Tibial nerve (tissue), 4 donors: ENCODE measurements at regions not wholly inside any gene's neighbourhood (a gene's known extent, or its start where the extent isn't known, plus 50 kb on each side); places are given as distances from the start of the nearest gene placed in this dataset.
"Not testable (repeated sequence)": the region's sequence is repeated elsewhere in the genome, so short reads cannot be mapped to it uniquely, and the experiment has no call there.

Source experiments
- DNase-seq, 2 donors: peaks; one replicate each; pipeline ENCODE4 v3.0.0-alpha.2; 2019; ENCODE audit warnings: low spot score in 2 of 2
- H3K27ac ChIP-seq, 4 donors: fragments of 200-600 bp; sonication (generic) in 3 of 4; one replicate each; pipeline ENCODE4 v1.5.1; 2017 to 2019; ENCODE audit warnings: mild to moderate bottlenecking in 1 of 4
- H3K27me3 ChIP-seq, 2 donors: fragments of 200-600 bp; sonication (generic) in 1 of 2; one replicate each; pipeline versions ENCODE4 v1.5.1 to v1.6.0; 2017 to 2019
- H3K36me3 ChIP-seq, 3 donors: fragments of 200-600 bp; sonication (generic); one replicate each; pipeline ENCODE4 v1.5.1; 2018 to 2019
- H3K4me1 ChIP-seq, 4 donors: fragments of 200-600 bp; sonication (generic) in 3 of 4; one replicate each; pipeline ENCODE4 v1.5.1; 2017 to 2019
- H3K4me3 ChIP-seq, 4 donors: fragments of 200-600 bp; sonication (generic) in 3 of 4; one replicate each; pipeline ENCODE4 v1.5.1; 2017 to 2019; ENCODE audit warnings: mild to moderate bottlenecking in 1 of 4, moderate library complexity in 1 of 4
- H3K9me3 ChIP-seq, 4 donors: fragments of 200-600 bp; sonication (generic) in 3 of 4; one replicate each; pipeline ENCODE4 v1.5.1; 2017 to 2019
- EP300 ChIP-seq, 2 donors: sonication (generic); formaldehyde crosslinking; IDR thresholded peaks; one replicate each; pipeline ENCODE4 v1.6.1; 2017; ENCODE audit warnings: antibody characterized with exemption in 2 of 2, mild to moderate bottlenecking in 1 of 2
- POLR2A ChIP-seq, 2 donors: fragments of 450-650 bp; IDR thresholded peaks; one replicate each; pipeline ENCODE4 v1.6.1; 2017; ENCODE audit warnings: antibody characterized with exemption in 2 of 2, mild to moderate bottlenecking in 2 of 2, moderate library complexity in 2 of 2
- WGBS, 2 donors: methylation state at CpG; one replicate each; pipeline ENCODE4 v1.1.5; 2018; 5-methylcytosine and 5-hydroxymethylcytosine counted together
- TF ChIP-seq, protein P1 (sequence below), 5 experiments: fragments of 200-600 bp in 3 of 5; fragments of 450-650 bp in 2 of 5; sonication (generic) in 3 of 5; IDR thresholded peaks; one replicate each; pipeline ENCODE4 v1.5.1; 2016 to 2019; ENCODE audit warnings: antibody characterized with exemption in 5 of 5, mild to moderate bottlenecking in 3 of 5, moderate library complexity in 2 of 5

DNA sequence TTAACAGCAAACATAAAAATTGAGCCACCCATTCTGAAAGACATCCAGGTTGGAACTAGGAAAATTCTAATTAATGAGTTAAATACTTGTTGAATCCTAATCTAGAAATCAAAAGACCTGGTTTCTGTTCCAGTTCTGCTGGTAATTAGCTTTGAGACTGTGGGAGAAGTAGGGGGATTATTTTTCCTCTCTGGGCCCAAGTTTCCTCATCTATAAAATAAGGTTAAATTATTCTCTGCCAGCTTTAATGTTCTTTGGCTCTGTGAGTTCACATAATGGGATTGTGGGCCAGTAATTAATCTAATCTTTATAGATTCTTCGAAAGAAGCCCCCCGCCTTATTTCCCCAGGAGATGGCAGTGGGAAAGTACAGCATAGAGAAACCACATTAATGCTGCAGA is 104.6 kb downstream of the ENC1 start:
- no peaks in the 10 kb centered on the region for H3K27me3 ChIP-seq
- no peak overlapping the region for H3K27ac ChIP-seq
- H3K4me1 ChIP-seq = peaks cover 0 to 20% (median 3%) of the 10 kb centered on the region in 4 donors
- peaks cover 0 to 15% (median 0%) of the 10 kb centered on the region in 4 donors for H3K9me3 ChIP-seq
- no peak for DNase-seq
- no peaks in the 10 kb centered on the region for H3K36me3 ChIP-seq
- no peak overlapping the region for H3K4me3 ChIP-seq
- TF ChIP-seq POLR2A (IDR thresholded peaks at IDR 0.05) (no peak), EP300 (IDR thresholded peaks at IDR 0.05) (no peak)
- 72 to 78% methylated on average over 2 of the region's 2 CpGs for WGBS, 2 donors

DNA sequence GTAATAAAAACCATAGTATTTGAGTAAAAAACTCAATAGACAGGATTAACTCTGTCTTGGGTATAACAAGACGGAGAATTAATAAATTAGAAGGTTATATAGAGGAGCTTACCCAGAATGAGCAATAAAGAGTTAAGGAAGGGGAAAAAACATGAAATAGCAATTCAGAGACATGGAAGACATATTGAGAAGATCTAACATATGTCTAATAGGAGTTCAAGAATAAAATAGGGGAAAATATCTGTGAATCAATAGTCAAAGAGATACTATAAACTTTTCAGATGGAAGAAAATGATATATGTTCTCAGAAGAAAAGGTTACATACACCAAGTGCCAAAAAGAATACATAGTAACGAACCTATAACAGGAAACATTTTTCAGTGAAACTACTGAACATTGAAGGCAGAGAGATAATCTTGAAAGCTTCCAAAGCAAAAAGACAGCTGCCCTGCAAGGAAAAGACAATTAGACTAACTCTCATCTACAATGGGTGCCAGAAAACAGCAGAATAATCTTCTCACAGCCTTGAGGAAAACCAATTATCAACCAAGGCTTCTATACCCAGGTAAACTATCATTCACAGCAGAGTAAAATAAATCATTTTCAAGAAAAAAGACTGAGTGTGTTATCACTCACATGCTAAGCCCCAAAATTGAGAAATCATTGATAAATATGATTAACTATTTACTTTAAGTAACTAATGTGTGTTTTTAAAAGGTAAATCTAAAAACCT is 106.0 kb downstream of the ENC1 start:
- Histone ChIP-seq H3K27ac (no peak overlapping the region), H3K4me3 (no peak overlapping the region), H3K27me3 (no peaks in the 10 kb centered on the region), H3K36me3 (no peaks in the 10 kb centered on the region), H3K9me3 (peaks cover 0 to 15% (median 0%) of the 10 kb centered on the region in 4 donors), H3K4me1 (peaks cover 0 to 14% (median 3%) of the 10 kb centered on the region in 4 donors)
- no peak for TF ChIP-seq POLR2A (IDR thresholded peaks at IDR 0.05)
- no peak for DNase-seq
- WGBS, 2 donors = 94 to 97% methylated on average over 2 of the region's 2 CpGs

DNA sequence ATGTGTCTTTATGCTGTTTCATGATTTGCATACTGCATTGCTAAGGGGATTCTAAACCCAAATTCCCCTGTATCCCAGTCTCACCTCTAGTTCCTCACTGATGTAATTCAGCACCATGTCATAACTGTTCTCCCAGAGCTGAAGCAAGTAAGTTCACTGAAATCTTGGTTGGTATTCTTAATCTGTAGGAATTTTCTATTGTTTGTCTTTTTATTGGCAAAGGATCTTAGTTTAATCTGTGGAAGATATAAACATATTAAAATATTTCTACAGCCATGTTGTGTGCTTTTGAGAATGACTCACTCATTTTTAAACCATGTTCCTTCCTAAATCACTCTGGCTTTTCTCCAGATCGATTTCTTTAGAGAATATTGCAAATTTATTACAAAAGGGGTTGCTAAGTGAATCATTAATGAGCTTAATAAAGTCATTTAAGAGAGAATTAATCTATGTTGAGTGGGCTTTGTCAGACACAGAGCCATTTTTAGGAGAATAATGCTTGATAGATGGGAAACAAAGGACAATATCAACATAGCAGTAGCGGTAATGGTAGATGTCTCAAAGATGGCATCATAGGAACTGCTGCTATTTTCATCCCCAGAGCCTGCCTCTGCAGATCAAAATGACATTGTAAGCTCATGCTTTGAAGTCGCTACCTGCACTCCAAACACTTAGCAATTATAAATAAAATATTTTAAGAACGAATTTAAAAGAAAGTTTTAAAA is 110.0 kb downstream of the ENC1 start:
- no peak overlapping the region for H3K4me3 ChIP-seq
- peaks cover 0 to 15% (median 0%) of the 10 kb centered on the region in 4 donors for H3K9me3 ChIP-seq
- H3K36me3 ChIP-seq = no peaks in the 10 kb centered on the region
- DNase-seq = no peak
- H3K4me1 ChIP-seq = no peaks in the 10 kb centered on the region
- no peaks in the 10 kb centered on the region for H3K27me3 ChIP-seq
- TF ChIP-seq, protein P1, sequence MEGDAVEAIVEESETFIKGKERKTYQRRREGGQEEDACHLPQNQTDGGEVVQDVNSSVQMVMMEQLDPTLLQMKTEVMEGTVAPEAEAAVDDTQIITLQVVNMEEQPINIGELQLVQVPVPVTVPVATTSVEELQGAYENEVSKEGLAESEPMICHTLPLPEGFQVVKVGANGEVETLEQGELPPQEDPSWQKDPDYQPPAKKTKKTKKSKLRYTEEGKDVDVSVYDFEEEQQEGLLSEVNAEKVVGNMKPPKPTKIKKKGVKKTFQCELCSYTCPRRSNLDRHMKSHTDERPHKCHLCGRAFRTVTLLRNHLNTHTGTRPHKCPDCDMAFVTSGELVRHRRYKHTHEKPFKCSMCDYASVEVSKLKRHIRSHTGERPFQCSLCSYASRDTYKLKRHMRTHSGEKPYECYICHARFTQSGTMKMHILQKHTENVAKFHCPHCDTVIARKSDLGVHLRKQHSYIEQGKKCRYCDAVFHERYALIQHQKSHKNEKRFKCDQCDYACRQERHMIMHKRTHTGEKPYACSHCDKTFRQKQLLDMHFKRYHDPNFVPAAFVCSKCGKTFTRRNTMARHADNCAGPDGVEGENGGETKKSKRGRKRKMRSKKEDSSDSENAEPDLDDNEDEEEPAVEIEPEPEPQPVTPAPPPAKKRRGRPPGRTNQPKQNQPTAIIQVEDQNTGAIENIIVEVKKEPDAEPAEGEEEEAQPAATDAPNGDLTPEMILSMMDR (IDR thresholded peaks at IDR 0.05) = no peak
- no peak for TF ChIP-seq POLR2A (IDR thresholded peaks at IDR 0.05)
- TF ChIP-seq EP300 (IDR thresholded peaks at IDR 0.05) = no peak
- H3K27ac ChIP-seq = no peak overlapping the region
- WGBS, 2 donors = 66 to 69% methylated on average over 4 of the region's 4 CpGs

DNA sequence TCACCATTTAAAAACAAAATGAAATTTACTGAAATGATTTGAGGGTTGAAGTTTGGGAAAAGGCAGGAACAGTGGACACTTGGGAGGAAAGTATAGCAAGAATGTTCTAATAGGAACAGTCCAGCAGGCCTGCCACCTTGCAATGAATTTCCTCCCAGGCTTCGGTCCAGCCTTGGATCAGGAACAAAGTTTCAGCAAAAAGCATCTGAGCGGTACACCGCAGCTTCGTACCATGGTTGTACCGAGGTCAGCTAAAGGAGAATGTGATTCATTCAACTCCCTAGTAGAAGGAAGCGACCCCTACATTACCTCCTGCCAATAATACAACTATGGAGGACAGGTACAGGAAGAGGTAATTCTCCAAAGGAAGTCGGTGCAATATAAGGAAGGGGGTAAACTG is 111.4 kb downstream of the ENC1 start:
- H3K27ac ChIP-seq = no peak overlapping the region
- no peak for DNase-seq
- no peak overlapping the region for H3K4me3 ChIP-seq
- H3K27me3 ChIP-seq = no peaks in the 10 kb centered on the region
- TF ChIP-seq EP300 (IDR thresholded peaks at IDR 0.05) (no peak), POLR2A (IDR thresholded peaks at IDR 0.05) (no peak)
- TF ChIP-seq, protein P1 (IDR thresholded peaks at IDR 0.05) = no peak
- H3K4me1 ChIP-seq = no peaks in the 10 kb centered on the region
- 82 to 86% methylated on average over 7 of the region's 7 CpGs for WGBS, 2 donors
- no peaks in the 10 kb centered on the region for H3K36me3 ChIP-seq
- peaks cover 0 to 6% (median 0%) of the 10 kb centered on the region in 4 donors for H3K9me3 ChIP-seq

DNA sequence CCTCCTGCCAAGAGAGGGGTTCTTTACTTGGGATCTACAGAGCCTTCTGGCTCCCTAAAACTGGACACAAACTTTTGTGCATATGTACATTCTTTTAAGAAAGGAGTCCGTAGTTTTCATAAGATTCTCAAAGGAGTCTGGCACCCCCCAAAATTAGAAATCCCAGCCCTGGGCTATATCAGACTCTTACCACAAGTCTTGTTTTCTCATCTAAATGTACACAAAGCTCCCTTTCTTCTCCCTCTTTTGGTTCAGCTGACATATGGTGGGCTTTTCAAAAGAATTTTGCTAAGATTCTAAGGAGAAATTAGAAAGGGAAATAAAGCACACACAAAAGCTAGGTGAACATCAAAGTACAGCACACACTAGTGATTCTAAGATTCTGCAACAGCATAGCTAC is 114.4 kb downstream of the ENC1 start:
- Histone ChIP-seq H3K36me3 (no peaks in the 10 kb centered on the region), H3K4me3 (no peak overlapping the region), H3K9me3 (peaks cover 0 to 6% (median 0%) of the 10 kb centered on the region in 4 donors), H3K27me3 (no peaks in the 10 kb centered on the region), H3K27ac (no peak overlapping the region), H3K4me1 (no peaks in the 10 kb centered on the region)
- 58 to 77% methylated on average over 1 of the region's 1 CpG for WGBS, 2 donors
- TF ChIP-seq EP300 (IDR thresholded peaks at IDR 0.05) (no peak), POLR2A (IDR thresholded peaks at IDR 0.05) (no peak)
- TF ChIP-seq, protein P1 (IDR thresholded peaks at IDR 0.05) = no peak
- DNase-seq = no peak

DNA sequence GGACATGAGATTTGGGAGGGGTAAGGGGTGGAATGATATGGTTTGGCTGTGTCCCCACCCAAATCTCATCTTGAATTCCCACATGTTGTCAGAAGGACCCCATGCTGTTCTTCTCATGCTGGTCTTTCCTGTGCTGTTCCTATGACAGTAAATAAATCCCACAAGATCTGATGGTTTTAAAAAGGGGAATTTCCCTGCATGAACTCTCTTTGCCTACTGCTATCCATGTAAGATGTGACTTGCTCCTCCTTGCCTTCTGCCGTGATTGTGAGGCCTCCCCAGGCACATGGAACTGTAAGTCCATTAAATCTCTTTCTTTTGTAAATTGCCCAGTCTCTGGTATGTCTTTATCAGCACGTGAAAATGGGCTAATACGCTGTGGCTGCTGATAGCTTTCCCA is 115.8 kb downstream of the ENC1 start:
- H3K4me3 ChIP-seq, H3K27me3 ChIP-seq, H3K27ac ChIP-seq, H3K9me3 ChIP-seq, DNase-seq, H3K36me3 ChIP-seq, H3K4me1 ChIP-seq: not testable (repeated sequence)
- 95 to 97% methylated on average over 3 of the region's 3 CpGs for WGBS, 2 donors

DNA sequence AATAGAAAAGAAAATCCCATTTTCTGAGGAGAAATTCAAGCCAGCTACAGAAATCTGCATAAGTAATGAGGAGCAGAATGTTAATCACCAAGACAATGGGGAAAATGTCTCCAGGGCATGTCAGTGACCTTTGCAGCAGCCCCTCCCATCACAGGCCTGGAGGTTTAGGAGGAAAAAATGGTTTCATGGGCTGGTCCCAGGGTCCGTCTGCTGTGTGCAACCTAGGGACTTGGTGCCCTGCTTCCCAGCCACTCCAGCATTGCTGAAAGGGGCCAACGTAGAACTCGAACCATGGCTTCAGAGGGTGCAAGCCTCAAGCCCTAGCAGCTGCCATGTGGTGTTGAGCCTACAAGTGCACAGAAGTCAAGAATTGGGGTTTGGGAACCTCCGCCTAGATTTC is 116.8 kb downstream of the ENC1 start:
- 90 to 92% methylated on average over 4 of the region's 4 CpGs for WGBS, 2 donors
- H3K27me3 ChIP-seq, H3K4me1 ChIP-seq, H3K4me3 ChIP-seq, DNase-seq, H3K36me3 ChIP-seq, H3K9me3 ChIP-seq, H3K27ac ChIP-seq: not testable (repeated sequence)

DNA sequence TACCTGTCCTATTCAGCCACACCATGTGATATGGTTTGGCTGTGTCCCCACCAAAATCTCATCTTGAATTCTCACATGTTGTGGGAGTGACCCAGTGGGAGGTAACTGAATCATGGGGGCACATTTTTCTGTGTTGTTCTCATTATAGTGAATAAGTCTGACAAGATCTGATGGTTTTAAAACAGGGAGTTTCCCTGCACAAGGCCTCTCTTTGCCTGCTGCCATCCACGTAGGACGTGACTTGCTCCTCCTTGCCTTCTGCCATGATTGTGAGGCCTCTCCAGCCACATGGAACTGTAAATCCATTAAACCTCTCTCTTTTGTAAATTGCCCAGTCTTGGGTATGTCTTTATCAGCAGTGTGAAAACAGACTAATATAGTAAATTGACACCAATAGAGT is 117.7 kb downstream of the ENC1 start:
- not testable (repeated sequence) for H3K4me3 ChIP-seq, H3K27ac ChIP-seq, DNase-seq, H3K36me3 ChIP-seq, H3K4me1 ChIP-seq, H3K27me3 ChIP-seq, H3K9me3 ChIP-seq
- WGBS, 2 donors = 95 to 97% methylated on average over 2 of the region's 2 CpGs
